Bone marrow (tissue), 2 donors: ENCODE measurements at regions not wholly inside any gene's neighbourhood (a gene's known extent, or its start where the extent isn't known, plus 50 kb on each side); places are given as distances from the start of the nearest gene placed in this dataset.
"Not testable (repeated sequence)": the region's sequence is repeated elsewhere in the genome, so short reads cannot be mapped to it uniquely, and the experiment has no call there.

Experiments used
- DNase-seq, 2 donors: peaks; one replicate each; lab custom pipeline; 2025; lab: John Stamatoyannopoulos, UW

- DNase-seq = no peak
Measured at GRCh38 chrX:46226422-46226821, 318.8 kb downstream of the ZNF674 start.

GRCh38 chrX:46223499-46223898 is 321.7 kb downstream of the ZNF674 start:
- DNase-seq = not testable (repeated sequence)

DNA sequence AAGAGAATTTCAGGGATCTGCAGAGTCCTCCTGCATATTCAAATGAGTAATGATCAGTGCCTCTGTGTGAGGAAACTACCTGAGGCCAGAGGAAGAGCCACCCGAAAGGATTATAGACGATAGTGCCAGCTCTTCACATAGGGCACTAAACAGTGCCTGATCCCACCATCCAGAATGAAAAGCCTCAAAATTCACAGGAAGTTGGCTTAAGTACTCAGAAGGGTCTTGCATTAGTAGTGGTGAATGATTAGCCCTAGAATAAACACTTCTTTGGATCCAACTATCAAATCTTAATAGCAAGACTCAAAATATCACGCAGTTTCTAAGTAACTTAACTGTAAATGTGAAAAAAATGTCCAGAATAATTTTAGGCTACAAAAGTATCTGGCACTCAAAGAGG is 324.4 kb downstream of the ZNF674 start:
- DNase-seq = no peak

- DNase-seq = no peak
Measured at GRCh38 chrX:46218373-46218772, 326.8 kb downstream of the ZNF674 start.

- no peak for DNase-seq
Measured at GRCh38 chrX:46216406-46216805, 328.8 kb downstream of the ZNF674 start.

GRCh38 chrX:46211079-46211478 is 334.1 kb downstream of the ZNF674 start:
- DNase-seq = no peak

DNA sequence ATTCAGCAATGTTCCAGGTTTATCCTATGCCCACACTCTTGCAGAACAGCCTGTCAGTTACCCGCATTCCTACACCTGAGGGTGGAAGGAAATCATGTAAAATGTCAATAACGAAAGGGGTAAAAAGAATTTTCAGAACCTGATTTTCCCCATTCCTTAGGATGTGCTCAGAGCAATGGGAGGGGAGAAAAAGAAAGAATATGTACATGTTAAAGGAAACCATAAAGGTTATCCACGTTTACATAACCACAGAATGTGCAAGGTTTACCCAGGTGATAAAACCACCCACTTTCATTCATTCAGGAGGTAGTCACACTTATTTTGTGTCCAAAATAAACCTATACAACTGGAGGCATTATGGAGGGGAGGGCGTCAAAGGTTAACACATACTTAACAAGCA is 335.5 kb downstream of the ZNF674 start:
- no peak for DNase-seq

- DNase-seq = no peak
Measured at GRCh38 chrX:46209037-46209436, 336.2 kb downstream of the ZNF674 start.

DNA sequence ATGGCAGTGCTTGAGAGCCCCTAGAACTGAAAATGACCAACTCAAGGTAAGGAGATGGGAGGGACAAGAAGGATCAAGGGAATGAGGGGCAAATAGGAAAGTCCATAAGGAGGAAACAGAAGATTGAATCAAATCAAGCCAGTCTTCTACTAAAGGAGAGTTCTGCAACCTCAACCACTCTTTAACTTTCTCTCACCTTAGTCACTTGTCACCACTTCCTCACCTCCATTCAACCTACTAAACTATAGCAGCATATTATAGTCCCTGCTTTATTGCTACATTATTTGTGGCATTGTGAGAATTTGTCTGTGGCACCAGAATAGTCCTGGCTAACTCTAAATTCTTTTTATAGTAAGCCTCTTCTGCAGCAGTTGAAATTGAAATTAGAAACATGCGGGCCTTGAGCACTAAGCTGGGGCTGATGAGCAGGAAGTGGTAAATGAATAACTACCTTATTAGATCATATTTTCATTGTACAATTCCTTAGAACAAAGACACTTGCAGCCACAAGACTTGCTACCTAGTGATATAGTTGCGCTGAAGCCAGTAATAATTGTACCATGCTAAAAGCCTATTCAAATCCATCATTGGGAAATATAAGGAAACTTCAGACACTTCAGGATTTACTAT is 336.9 kb downstream of the ZNF674 start:
- no peak for DNase-seq

GRCh38 chrX:46204721-46205422 is 340.3 kb downstream of the ZNF674 start:
- DNase-seq = no peak

DNA sequence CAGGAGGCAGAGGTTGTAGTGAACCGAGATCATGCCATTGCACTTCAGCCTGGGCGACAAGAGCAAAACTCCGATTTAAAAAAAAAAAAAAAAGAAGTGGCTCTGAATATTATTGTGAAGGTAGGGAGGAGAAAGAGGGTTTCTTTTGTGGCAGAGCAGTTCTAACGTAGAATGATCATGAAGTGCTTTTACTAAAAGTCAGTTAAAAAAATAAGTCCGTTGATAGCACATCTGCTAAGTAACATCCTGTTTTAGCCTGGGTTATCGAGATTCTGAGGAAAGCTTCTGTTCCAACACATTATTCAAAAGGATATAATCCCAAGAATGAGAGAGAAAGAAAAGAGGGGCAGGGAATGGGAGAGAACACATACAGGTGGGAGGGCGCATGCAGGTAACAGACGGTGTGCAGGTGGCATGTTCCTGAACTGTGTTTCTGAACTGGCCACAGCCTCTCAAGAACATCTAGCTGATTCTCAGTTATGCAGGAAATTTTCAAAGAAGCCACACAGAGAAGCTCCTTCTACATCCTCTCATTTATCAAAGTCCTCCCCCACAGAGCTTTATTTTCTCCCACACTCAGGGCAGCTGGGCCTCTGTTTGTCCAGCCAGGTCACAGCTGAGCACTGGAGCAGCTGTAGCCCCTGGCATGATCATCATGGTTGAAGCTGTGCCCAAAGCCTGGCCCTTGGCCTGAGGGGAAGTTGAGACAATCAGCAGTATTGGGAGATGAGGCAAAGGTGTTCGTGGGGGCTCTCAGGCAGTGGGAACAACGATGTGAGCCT is 342.3 kb downstream of the ZNF674 start:
- peak in 1 of 2 donors; percentile 4 for DNase-seq

- no peak for DNase-seq
Measured at GRCh38 chrX:46200413-46200812, 344.8 kb downstream of the ZNF674 start.

DNA sequence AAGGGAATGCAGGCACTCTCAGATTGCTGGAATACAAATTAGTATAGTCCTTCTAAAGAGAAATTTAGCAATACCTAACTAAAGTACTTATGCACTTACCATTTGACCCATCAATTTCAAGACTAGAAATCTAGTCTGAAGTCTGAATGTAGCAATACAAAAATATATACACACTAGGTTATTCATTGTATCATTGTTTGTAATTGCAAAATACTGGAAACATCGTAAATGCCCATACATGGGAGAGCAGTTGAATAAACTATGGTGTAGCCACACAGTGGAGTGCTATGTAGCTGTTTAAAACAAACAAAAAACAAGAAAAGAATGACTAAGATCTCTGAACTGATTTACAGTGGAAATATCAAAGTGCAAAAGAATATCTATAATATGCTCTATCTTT is 346.4 kb downstream of the ZNF674 start:
- no peak for DNase-seq

GRCh38 chrX:46186811-46187106 is 358.5 kb downstream of the ZNF674 start:
- DNase-seq = not testable (repeated sequence)

DNA sequence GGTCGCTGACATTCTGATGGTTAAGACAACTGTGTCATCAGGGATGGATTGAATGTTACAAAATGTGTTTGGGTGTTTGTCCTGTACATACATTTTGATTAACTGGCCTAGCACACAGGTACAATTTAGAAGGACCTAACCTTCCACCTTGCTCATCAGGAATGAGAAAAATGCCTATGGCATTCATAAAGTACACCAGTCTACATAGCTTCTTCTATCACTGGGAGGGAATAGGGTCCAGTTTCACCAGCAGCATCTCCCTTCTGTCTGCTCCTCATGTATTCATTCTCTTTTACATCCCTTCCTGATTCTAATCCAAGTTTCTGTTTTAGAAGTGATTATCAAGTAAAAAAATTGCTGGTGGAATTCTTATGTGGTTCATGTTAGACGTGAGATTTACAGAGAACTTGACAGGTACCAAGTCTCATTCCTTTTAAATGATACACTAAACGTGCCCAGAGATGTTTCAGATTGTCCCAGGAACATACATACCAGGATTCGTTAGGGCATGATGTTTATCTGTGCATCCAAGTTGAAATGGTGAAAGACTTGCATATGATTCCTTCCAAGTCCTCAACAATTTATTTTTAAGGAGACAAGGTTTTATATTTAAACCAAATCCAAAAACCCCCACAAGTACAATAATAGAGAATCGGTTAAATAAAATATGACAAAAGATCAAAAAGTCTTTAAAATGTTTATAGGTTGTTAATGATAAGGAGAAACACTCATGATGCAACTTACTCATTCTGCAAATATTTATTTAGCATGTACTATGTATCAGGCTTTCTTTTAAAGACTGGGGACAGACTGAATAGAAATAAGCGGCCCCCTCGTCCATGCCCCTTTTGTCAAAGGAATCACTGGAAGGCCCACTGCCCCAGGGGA is 359.1 kb downstream of the ZNF674 start:
- DNase-seq = no peak

DNA sequence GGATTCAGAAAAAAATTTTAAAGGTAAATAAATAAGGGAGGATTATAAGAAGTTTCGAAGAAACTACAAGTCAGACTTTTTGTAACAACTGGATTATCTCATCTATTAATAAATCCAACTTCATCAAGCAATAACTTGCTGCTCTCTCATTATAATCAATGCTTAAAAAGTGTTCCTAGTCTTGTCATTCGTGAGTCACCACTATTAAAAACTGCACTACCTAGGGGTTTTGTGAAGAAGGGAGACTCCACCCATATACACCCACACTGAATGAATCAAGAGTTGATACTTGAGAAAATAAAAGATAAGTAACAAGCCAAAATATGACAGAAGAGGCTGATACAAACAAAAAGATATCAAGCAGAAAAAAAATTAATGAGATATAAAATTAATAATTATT is 360.5 kb downstream of the ZNF674 start:
- DNase-seq = no peak

GRCh38 chrX:46180258-46180687 is 364.9 kb downstream of the ZNF674 start:
- peak in 1 of 2 donors; percentile 80 for DNase-seq

- DNase-seq = no peak
Measured at GRCh38 chrX:46179748-46180147, 365.5 kb downstream of the ZNF674 start.

GRCh38 chrX:46178763-46179162 is 366.5 kb downstream of the ZNF674 start:
- DNase-seq = peak in 1 of 2 donors; percentile 4

GRCh38 chrX:46173159-46173558 is 372.1 kb downstream of the ZNF674 start:
- no peak for DNase-seq

DNA sequence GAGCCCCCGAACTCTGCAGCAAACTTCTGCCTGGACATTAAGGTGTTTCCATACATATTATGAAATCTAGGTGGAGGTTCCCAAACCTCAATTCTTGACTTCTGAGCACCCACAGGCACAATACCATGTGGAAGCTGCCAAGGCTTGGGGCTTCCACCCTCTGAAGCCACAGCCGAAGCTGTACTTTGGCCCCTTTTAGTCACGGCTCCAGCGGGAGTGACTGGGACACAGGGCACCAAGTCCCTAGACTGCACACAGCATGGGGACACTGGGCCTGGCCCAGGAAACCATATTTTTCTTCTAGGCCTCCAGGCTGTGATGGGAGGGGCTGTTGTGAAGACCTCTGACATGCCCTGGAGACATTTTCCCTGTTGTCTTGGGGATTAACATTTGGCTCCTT is 373.8 kb downstream of the ZNF674 start:
- DNase-seq = not testable (repeated sequence)

DNA sequence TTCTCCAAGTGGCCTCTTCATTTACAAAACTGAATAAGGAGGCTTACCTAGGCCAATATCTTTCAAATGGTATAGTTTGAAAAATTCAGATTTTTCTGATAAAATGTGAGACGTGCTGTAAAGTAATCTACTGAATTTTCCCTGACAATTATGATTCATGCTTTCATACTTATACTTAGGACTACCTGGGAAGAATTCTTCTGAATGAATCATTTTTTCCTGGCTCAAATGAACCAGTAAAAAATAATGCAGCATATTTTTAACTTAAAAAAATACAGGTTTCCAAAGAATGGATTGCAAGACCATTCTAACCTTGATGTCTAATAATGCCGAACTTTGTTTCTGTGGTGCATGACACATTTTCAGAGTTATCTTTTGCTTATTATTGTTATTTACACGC is 375.4 kb downstream of the ZNF674 start:
- DNase-seq = no peak
